ENCODE measurements at regions not wholly inside any gene's neighbourhood (a gene's known extent, or its start where the extent isn't known, plus 50 kb on each side); places are given as distances from the start of the nearest gene placed in this dataset.

DNA sequence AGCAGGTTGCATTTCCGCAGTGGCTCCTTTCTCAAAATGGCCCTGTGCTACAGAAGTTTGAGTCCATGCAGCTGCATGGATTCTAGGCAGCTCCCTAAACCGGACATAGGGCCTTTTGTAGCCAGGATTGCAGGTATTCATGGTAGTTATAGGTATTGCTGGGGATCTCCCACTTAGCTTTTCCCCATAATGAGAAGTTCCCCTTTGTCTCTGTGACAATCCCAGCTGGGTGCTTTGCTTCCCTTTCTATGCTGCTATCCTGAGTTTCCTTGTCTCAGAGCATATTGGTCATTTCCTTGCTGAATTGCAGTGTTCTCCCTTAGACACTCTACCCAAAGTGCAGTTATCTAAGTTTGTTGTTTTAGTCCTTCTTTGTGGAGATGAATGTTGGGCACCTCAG lies 120.9 kb upstream of the MIS18BP1 start:
- TF ChIP-seq GLIS3 (CRISPR knock-in tag; IDR thresholded peaks at IDR 0.05): no peak
- no peak for TF ChIP-seq ZFP3 (CRISPR knock-in tag; IDR thresholded peaks at IDR 0.05)
- TF ChIP-seq ISL1 (CRISPR knock-in tag; IDR thresholded peaks at IDR 0.05): no peak
- TF ChIP-seq OSR1 (CRISPR knock-in tag; IDR thresholded peaks at IDR 0.05): no peak
- TF ChIP-seq ZNF565 (CRISPR knock-in tag; conservative IDR thresholded peaks at IDR 0.05; ENCODE audit: low read depth): no peak
